GM12875 (cell line): ENCODE measurements at regions not wholly inside any gene's neighbourhood (a gene's known extent, or its start where the extent isn't known, plus 50 kb on each side); places are given as distances from the start of the nearest gene placed in this dataset.

Source experiments
- H3K4me3 ChIP-seq: one replicate; pipeline ENCODE4 v1.5.1; 2011; ENCODE audit warnings: low read depth, low read length, control low read depth
- CTCF ChIP-seq: IDR thresholded peaks from 2 replicates; pipeline ENCODE4 v1.5.1; 2011; ENCODE audit warnings: low read depth, mild to moderate bottlenecking, control low read depth, inconsistent platforms, low read length, moderate library complexity, borderline replicate concordance; ENCODE audit not compliant: insufficient read depth

- TF ChIP-seq CTCF, result no peak
- no peak overlapping the region for H3K4me3 ChIP-seq
Measured at GRCh38 chr4:29805245-29805644, 914.9 kb upstream of the PCDH7 start.

- no peak for TF ChIP-seq CTCF
- H3K4me3 ChIP-seq, result no peak overlapping the region
Measured at GRCh38 chr4:29805916-29806480, 914.2 kb upstream of the PCDH7 start.

- no peak for TF ChIP-seq CTCF
- no peak overlapping the region for H3K4me3 ChIP-seq
Measured at GRCh38 chr4:29817961-29818360, 902.2 kb upstream of the PCDH7 start.

GRCh38 chr4:29829067-29829466 is 891.1 kb upstream of the PCDH7 start:
- no peak overlapping the region for H3K4me3 ChIP-seq
- TF ChIP-seq CTCF, result no peak

GRCh38 chr4:29852537-29852936 is 867.6 kb upstream of the PCDH7 start:
- H3K4me3 ChIP-seq, result no peak overlapping the region
- TF ChIP-seq CTCF, result no peak

- TF ChIP-seq CTCF, result no peak
- no peak overlapping the region for H3K4me3 ChIP-seq
Measured at GRCh38 chr4:29853833-29854232, 866.3 kb upstream of the PCDH7 start.

- no peak for TF ChIP-seq CTCF
- H3K4me3 ChIP-seq, result no peak overlapping the region
Measured at GRCh38 chr4:29861307-29861706, 858.9 kb upstream of the PCDH7 start.
